ENCODE measurements at regions not wholly inside any gene's neighbourhood (a gene's known extent, or its start where the extent isn't known, plus 50 kb on each side); places are given as distances from the start of the nearest gene placed in this dataset.

DNA sequence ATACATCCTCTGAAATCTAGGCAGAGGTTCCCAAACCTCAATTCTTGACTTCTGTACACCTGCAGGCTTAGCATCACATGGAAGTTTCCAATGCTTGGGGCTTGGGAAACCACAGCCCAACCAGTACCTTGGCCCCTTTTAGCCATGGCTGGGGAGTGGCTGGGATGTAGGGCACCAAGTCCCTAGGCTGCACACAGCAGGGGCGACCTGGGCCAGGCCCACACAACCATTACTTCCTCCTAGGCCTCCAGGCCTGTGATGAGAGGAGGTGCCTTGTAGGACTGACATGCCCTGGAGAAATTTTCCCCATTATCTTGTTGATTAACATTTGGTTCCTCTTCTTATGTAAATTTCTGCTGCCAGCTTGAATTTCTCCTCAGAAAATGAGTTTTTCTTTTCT is 1387.4 kb downstream of the FSCB start:
- TF ChIP-seq, protein P1, sequence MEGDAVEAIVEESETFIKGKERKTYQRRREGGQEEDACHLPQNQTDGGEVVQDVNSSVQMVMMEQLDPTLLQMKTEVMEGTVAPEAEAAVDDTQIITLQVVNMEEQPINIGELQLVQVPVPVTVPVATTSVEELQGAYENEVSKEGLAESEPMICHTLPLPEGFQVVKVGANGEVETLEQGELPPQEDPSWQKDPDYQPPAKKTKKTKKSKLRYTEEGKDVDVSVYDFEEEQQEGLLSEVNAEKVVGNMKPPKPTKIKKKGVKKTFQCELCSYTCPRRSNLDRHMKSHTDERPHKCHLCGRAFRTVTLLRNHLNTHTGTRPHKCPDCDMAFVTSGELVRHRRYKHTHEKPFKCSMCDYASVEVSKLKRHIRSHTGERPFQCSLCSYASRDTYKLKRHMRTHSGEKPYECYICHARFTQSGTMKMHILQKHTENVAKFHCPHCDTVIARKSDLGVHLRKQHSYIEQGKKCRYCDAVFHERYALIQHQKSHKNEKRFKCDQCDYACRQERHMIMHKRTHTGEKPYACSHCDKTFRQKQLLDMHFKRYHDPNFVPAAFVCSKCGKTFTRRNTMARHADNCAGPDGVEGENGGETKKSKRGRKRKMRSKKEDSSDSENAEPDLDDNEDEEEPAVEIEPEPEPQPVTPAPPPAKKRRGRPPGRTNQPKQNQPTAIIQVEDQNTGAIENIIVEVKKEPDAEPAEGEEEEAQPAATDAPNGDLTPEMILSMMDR (IDR thresholded peaks at IDR 0.05; ENCODE audit: borderline replicate concordance, extremely low read depth, low read length, poor library complexity, severe bottlenecking) = no peak
- no peak for TF ChIP-seq EZH2 (IDR thresholded peaks at IDR 0.05; ENCODE audit: borderline replicate concordance, low read depth, low read length, severe bottlenecking)

All from DND-41 (cell line).